Activated T-cell treated with anti-CD3 and anti-CD28 coated beads, Interleukin-2, amount 50 U/mL, for 72 hours (primary cell): ENCODE measurements at regions not wholly inside any gene's neighbourhood (a gene's known extent, or its start where the extent isn't known, plus 50 kb on each side); places are given as distances from the start of the nearest gene placed in this dataset.
"Not testable (repeated sequence)": the region's sequence is repeated elsewhere in the genome, so short reads cannot be mapped to it uniquely, and the experiment has no call there.

ENCODE experiments used
- ATAC-seq, 2 donors: fragments of 150-1000 bp; cut with Tn5 transposase; replicated peaks in 1 of 2; 2 replicates each; pipeline ENCODE4 v1.10.0; 2021; ENCODE audit warnings: moderate library complexity in 2 of 2, mild to moderate bottlenecking in 1 of 2
- DNase-seq, 2 donors: peaks; one replicate each; pipeline ENCODE4 v3.0.0; 2021 to 2022; ENCODE audit warnings: mixed read lengths in 1 of 2
- H3K27ac Mint-ChIP-seq: one replicate; pipeline ENCODE4 v1.8.0; 2022; ENCODE audit warnings: mild to moderate bottlenecking, moderate library complexity, mixed read lengths
- H3K27me3 Mint-ChIP-seq: one replicate; pipeline ENCODE4 v1.8.0; 2022; ENCODE audit warnings: low read depth, mixed read lengths
- H3K36me3 Mint-ChIP-seq, 2 donors: one replicate each; pipeline ENCODE4 v1.8.0; 2022; ENCODE audit warnings: mixed read lengths in 2 of 2, mild to moderate bottlenecking in 1 of 2; ENCODE audit not compliant: insufficient read depth in 2 of 2
- H3K4me1 Mint-ChIP-seq: one replicate; pipeline ENCODE4 v1.8.0; 2022; ENCODE audit warnings: low read depth, mixed read lengths
- H3K4me3 Mint-ChIP-seq, 2 donors: one replicate each; pipeline ENCODE4 v1.8.0; 2022; ENCODE audit warnings: mild to moderate bottlenecking in 2 of 2, mixed read lengths in 2 of 2, moderate library complexity in 2 of 2
- H3K9me3 Mint-ChIP-seq, 2 donors: one replicate each; pipeline ENCODE4 v1.8.0; 2022; ENCODE audit warnings: mixed read lengths in 2 of 2

DNA sequence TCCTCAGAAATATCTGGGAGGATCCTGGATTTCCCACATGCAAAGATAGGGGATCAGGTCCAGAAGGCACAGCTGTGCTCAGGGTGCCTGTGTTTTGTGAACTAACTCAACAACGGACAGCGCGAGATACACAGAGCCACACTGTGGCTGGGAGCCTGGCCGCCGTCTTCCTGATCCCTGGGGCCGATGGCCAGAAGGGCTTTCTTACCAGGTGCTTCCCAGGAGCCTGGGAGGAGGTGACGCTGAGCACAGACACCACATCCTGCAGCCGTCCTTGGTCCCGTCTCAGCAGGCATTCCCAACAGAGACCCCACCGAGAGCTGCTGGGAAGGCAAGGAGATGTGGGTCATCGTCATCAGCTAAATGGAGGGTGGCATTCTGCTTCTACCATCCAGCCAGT, 144.6 kb upstream of the AFDN start:
- Mint-ChIP-seq H3K27ac (no peak overlapping the region), H3K36me3 (no peaks in the 10 kb centered on the region), H3K27me3 (peaks cover 79% of the 10 kb centered on the region), H3K4me3 (no peak overlapping the region), H3K4me1 (no peaks in the 10 kb centered on the region), H3K9me3 (peaks cover 0 to 5% of the 10 kb centered on the region in 2 donors)
- no peak for DNase-seq
- no peak for ATAC-seq

GRCh38 chr6:167682546-167683027, 144.1 kb upstream of the AFDN start:
- no peak for ATAC-seq
- H3K9me3 Mint-ChIP-seq = peaks cover 0 to 5% of the 10 kb centered on the region in 2 donors

DNA sequence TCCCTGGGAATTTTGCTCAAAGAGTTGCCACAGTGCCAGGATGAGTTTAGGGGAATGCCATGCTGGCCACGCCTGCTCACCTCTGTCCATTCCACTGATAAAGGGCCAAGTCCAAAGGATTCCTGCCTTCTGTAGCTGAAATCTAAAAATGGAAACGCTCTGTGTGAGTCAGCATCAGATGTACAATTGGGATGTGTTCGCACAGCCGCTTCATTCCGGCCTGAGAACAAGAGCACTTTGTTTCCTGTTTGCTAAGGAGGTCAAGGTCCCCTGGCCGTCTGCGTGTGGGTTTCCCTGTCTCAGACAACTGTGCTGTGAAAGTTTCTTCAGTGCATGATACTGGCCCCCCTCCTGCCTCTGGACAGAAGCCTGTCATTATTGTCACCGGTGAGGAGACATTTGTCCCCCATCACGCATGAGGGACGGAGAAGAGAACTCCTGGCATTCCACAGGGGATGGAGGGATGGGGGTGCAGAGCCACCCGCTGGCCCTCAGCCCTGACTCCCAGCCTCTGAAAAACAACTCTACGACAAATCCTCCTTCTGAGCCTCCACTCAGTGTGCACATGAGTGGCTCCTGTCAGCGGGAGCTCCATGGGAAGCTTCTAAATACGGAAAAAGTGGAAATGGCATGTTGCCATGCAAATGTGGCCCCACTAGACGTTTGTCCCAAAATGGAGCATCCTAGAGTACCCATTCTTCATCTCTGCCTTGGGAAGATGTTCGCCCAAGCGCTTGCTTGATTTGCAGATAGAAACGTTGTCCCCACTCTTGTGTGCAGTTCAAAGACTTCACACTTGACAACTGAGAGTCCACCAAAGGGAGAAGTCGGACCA, 143.5 kb upstream of the AFDN start:
- Mint-ChIP-seq H3K27me3 (peaks cover 68% of the 10 kb centered on the region), H3K4me1 (no peaks in the 10 kb centered on the region), H3K36me3 (no peaks in the 10 kb centered on the region), H3K4me3 (no peak overlapping the region), H3K27ac (no peak overlapping the region), H3K9me3 (peaks cover 0 to 5% of the 10 kb centered on the region in 2 donors)
- DNase-seq (no peak), ATAC-seq (no peak)

More at GRCh38 chr6:167682546-167683027, 144.1 kb upstream of the AFDN start:
- no peak for DNase-seq
- Mint-ChIP-seq H3K27ac (no peak overlapping the region), H3K36me3 (no peaks in the 10 kb centered on the region), H3K4me1 (no peaks in the 10 kb centered on the region), H3K27me3 (peaks cover 74% of the 10 kb centered on the region), H3K4me3 (no peak overlapping the region)

GRCh38 chr6:167684276-167685104, 142.2 kb upstream of the AFDN start:
- DNase-seq = no peak
- Mint-ChIP-seq H3K27me3 (peaks cover 55% of the 10 kb centered on the region), H3K4me1 (no peaks in the 10 kb centered on the region), H3K36me3 (no peaks in the 10 kb centered on the region), H3K4me3 (no peak overlapping the region), H3K9me3 (peaks cover 0 to 5% of the 10 kb centered on the region in 2 donors), H3K27ac (no peak overlapping the region)
- ATAC-seq = no peak

- peaks cover 0 to 5% of the 10 kb centered on the region in 2 donors for H3K9me3 Mint-ChIP-seq
- ATAC-seq (no peak), DNase-seq (no peak)
- peaks cover 46% of the 10 kb centered on the region for H3K27me3 Mint-ChIP-seq
- no peak overlapping the region for H3K4me3 Mint-ChIP-seq
- no peaks in the 10 kb centered on the region for H3K4me1 Mint-ChIP-seq
- H3K36me3 Mint-ChIP-seq = no peaks in the 10 kb centered on the region
- no peak overlapping the region for H3K27ac Mint-ChIP-seq
Observed at GRCh38 chr6:167685654-167686053, 141.1 kb upstream of the AFDN start.

DNA sequence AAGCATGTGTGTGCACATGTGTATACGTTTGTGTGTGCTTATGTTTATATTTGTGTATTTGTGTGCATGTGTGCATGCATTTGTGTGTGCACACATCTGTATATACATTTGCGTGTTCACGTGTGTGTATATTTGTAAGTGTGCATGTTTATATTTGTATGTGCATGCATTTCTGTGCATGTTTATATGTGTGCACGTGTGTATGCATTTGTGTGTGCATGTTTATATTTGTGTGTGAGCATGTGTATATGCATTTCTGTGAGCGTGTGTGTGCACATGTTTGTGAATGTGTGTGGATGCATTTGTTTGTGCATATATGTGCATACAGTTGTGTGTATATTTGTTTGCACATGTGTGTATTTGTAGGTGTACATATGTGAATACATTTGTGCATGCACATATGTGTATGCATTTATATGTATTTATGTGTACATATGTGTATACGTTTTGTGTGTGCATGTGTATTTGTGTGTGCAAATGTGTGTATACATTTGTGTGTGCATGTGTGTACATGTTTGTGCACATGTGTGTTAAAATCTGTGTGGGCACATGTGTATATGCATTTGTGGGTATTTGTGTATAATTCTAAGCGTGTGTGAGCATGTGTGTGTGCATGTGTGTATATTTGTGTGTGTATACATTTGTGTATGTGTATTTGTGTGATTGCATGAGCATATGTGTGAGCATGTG, 140.4 kb upstream of the AFDN start:
- Mint-ChIP-seq H3K36me3 (no peaks in the 10 kb centered on the region), H3K4me1 (no peaks in the 10 kb centered on the region), H3K4me3 (no peak overlapping the region), H3K27me3 (peaks cover 49% of the 10 kb centered on the region), H3K27ac (no peak overlapping the region), H3K9me3 (peaks cover 0 to 5% of the 10 kb centered on the region in 2 donors)
- no peak for DNase-seq
- ATAC-seq = no peak

- H3K4me1 Mint-ChIP-seq = no peaks in the 10 kb centered on the region
- H3K27ac Mint-ChIP-seq = no peak overlapping the region
- peaks cover 0 to 5% of the 10 kb centered on the region in 2 donors for H3K9me3 Mint-ChIP-seq
- H3K36me3 Mint-ChIP-seq = no peaks in the 10 kb centered on the region
- no peak for DNase-seq
- no peak overlapping the region for H3K4me3 Mint-ChIP-seq
- peaks cover 47% of the 10 kb centered on the region for H3K27me3 Mint-ChIP-seq
- no peak for ATAC-seq
Observed at GRCh38 chr6:167687116-167687725, 139.5 kb upstream of the AFDN start.

- Mint-ChIP-seq H3K9me3 (peaks cover 0 to 5% of the 10 kb centered on the region in 2 donors), H3K27ac (no peak overlapping the region), H3K27me3 (peaks cover 40% of the 10 kb centered on the region), H3K4me3 (no peak overlapping the region), H3K36me3 (no peaks in the 10 kb centered on the region), H3K4me1 (no peaks in the 10 kb centered on the region)
- ATAC-seq (no peak), DNase-seq (no peak)
Observed at GRCh38 chr6:167688123-167688522, 138.6 kb upstream of the AFDN start.

DNA sequence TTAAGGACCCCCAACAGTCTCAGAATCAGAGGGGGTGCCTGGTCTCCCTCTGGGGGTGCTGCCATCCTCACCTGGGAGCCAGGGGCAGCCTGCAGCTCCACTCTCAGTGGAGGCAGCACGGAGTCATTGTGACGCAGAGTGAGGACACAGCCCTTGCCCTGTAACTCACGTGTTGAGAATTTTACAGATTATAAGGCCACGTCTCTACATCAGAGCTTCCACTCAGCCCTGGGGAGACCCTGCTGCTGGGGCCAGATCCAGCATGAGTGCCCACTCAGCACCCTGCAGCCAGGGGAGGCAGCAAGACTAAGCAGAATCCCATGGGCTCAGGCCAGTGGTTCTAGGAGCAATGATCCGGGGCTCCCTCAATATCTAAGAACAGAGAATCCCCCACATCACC, 137.4 kb upstream of the AFDN start:
- Mint-ChIP-seq H3K27ac (no peak overlapping the region), H3K4me3 (no peak overlapping the region), H3K9me3 (peaks cover 0 to 5% of the 10 kb centered on the region in 2 donors), H3K27me3 (peaks cover 31% of the 10 kb centered on the region), H3K36me3 (no peaks in the 10 kb centered on the region), H3K4me1 (no peaks in the 10 kb centered on the region)
- DNase-seq (no peak), ATAC-seq (no peak)

- Mint-ChIP-seq H3K36me3 (no peaks in the 10 kb centered on the region), H3K27me3 (peaks cover 32% of the 10 kb centered on the region), H3K9me3 (peaks cover 0 to 5% of the 10 kb centered on the region in 2 donors), H3K4me1 (no peaks in the 10 kb centered on the region), H3K27ac (no peak overlapping the region), H3K4me3 (no peak overlapping the region)
- no peak for DNase-seq
- ATAC-seq = no peak
Observed at GRCh38 chr6:167689751-167690150, 137.0 kb upstream of the AFDN start.

GRCh38 chr6:167690167-167690922, 136.4 kb upstream of the AFDN start:
- not testable (repeated sequence) for H3K27ac Mint-ChIP-seq, DNase-seq, H3K4me3 Mint-ChIP-seq, H3K4me1 Mint-ChIP-seq, H3K36me3 Mint-ChIP-seq, ATAC-seq, H3K9me3 Mint-ChIP-seq
- H3K27me3 Mint-ChIP-seq = peaks cover 27% of the 10 kb centered on the region

GRCh38 chr6:167690931-167691330, 135.8 kb upstream of the AFDN start:
- no peak for DNase-seq
- peaks cover 23% of the 10 kb centered on the region for H3K27me3 Mint-ChIP-seq
- no peaks in the 10 kb centered on the region for H3K4me1 Mint-ChIP-seq
- H3K27ac Mint-ChIP-seq = no peak overlapping the region
- peaks cover 0 to 4% of the 10 kb centered on the region in 2 donors for H3K9me3 Mint-ChIP-seq
- no peak overlapping the region for H3K4me3 Mint-ChIP-seq
- H3K36me3 Mint-ChIP-seq = no peaks in the 10 kb centered on the region
- no peak for ATAC-seq
